OCI-LY1 (cell line): ENCODE measurements at regions not wholly inside any gene's neighbourhood (a gene's known extent, or its start where the extent isn't known, plus 50 kb on each side); places are given as distances from the start of the nearest gene placed in this dataset.
A peak's percentile ranks its signal among the peaks of the same experiment; 100 is the strongest.

ENCODE experiments used
- H2AFZ ChIP-seq: fragments of 200-600 bp; sonication (generic), shearing (Covaris generic); 2 replicates; pipeline ENCODE4 v1.6.0; 2014; ENCODE audit warnings: antibody characterized with exemption, mild to moderate bottlenecking, low read length
- H3F3A ChIP-seq: fragments of 200-600 bp; sonication (generic), shearing (Covaris generic); 2 replicates; pipeline ENCODE4 v1.6.0; 2014; ENCODE audit warnings: mild to moderate bottlenecking, antibody characterized with exemption, low read length, moderate library complexity; ENCODE audit not compliant: insufficient read depth
- H3K27ac ChIP-seq: fragments of 200-600 bp; sonication (generic); 2 replicates; pipeline ENCODE4 v1.5.1; 2014; ENCODE audit warnings: low read length, mixed run types, mild to moderate bottlenecking, low read depth; ENCODE audit not compliant: poor library complexity, severe bottlenecking
- H3K27me3 ChIP-seq: fragments of 200-600 bp; sonication (generic); 2 replicates; pipeline ENCODE4 v1.6.0; 2014; ENCODE audit warnings: antibody characterized with exemption, mild to moderate bottlenecking, low read length, moderate library complexity; ENCODE audit not compliant: insufficient read depth
- H3K36me3 ChIP-seq: fragments of 200-600 bp; sonication (generic); 2 replicates; pipeline ENCODE4 v1.6.1; 2014; ENCODE audit warnings: mild to moderate bottlenecking, antibody characterized with exemption, low read length, moderate library complexity, mixed read lengths; ENCODE audit not compliant: insufficient read depth
- H3K4me1 ChIP-seq: fragments of 200-600 bp; sonication (generic); 2 replicates; pipeline ENCODE4 v1.5.1; 2014; ENCODE audit warnings: mild to moderate bottlenecking, low read length, moderate library complexity; ENCODE audit not compliant: insufficient read depth, severe bottlenecking
- H3K4me2 ChIP-seq: fragments of 200-600 bp; sonication (generic), shearing (Covaris generic); 2 replicates; pipeline ENCODE4 v1.6.1; 2014; ENCODE audit warnings: low read length
- H3K4me3 ChIP-seq: fragments of 200-600 bp; sonication (generic); 2 replicates; pipeline ENCODE4 v1.5.1; 2014; ENCODE audit warnings: low read length, low read depth, mild to moderate bottlenecking, mixed read lengths; ENCODE audit not compliant: poor library complexity, severe bottlenecking
- H3K79me2 ChIP-seq: fragments of 200-600 bp; shearing (Covaris generic); 2 replicates; pipeline ENCODE4 v1.6.1; 2016; ENCODE audit warnings: mixed run types, low read length, mixed read lengths; ENCODE audit not compliant: insufficient read depth
- H3K9ac ChIP-seq: fragments of 200-600 bp; sonication (generic), shearing (Covaris generic); 2 replicates; pipeline ENCODE4 v1.6.1; 2014; ENCODE audit warnings: mild to moderate bottlenecking, low read length, mixed read lengths
- H3K9me2 ChIP-seq: fragments of 200-600 bp; sonication (generic), shearing (Covaris generic); 2 replicates; pipeline ENCODE4 v1.6.1; 2014; ENCODE audit warnings: low read depth, mild to moderate bottlenecking, low read length, mixed read lengths
- H3K9me3 ChIP-seq: fragments of 200-600 bp; shearing (Covaris generic); 2 replicates; pipeline ENCODE4 v1.6.1; 2014; ENCODE audit warnings: low read length, mixed read lengths
- H4K20me1 ChIP-seq: fragments of 200-600 bp; sonication (generic), shearing (Covaris generic); 2 replicates; pipeline ENCODE4 v1.6.0; 2016; ENCODE audit warnings: mild to moderate bottlenecking, low read length; ENCODE audit not compliant: insufficient read depth
- EZH2 ChIP-seq: fragments of 200-600 bp; sonication (generic), shearing (Covaris generic); IDR thresholded peaks from 2 replicates; pipeline ENCODE4 v1.8.0; 2017; ENCODE audit warnings: borderline replicate concordance, mixed run types, mild to moderate bottlenecking, antibody characterized with exemption, low read length, moderate library complexity, mixed read lengths
- TF ChIP-seq, protein P1 (sequence below): fragments of 200-600 bp; sonication (generic), shearing (Covaris generic); IDR thresholded peaks from 2 replicates; pipeline ENCODE4 v1.5.1; 2017; ENCODE audit warnings: mild to moderate bottlenecking, antibody characterized with exemption, low read length, moderate library complexity, mixed read lengths

GRCh38 chr4:44871133-44871532 is 144.8 kb upstream of the GNPDA2 start:
- no peaks in the 10 kb centered on the region for H3K79me2 ChIP-seq

DNA sequence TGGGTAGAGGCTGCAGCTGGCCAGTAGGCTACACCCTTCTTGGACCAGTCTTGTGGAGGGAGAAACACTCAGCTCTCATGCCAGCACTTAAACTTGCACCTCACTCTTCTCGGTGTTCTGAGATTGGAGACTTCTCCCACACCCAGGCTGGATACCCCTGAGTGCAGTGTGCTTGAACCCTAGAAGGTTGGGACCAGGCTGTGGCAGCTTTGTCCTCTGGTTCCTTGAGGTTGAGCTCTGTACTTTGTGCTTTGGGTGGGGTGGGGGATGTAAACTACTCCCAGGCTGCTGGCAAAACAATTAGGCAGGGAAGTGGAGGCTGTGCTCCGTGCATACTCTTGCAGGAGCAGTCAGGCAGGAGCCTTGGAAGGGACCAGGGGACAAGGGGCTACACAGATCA is 143.6 kb upstream of the GNPDA2 start:
- Histone ChIP-seq H3K4me3 (no peak overlapping the region), H3K27me3 (no peaks in the 10 kb centered on the region), H3K4me1 (no peaks in the 10 kb centered on the region), H3F3A (no peaks in the 10 kb centered on the region), H2AFZ (no peak overlapping the region), H3K9me3 (no peaks in the 10 kb centered on the region), H3K27ac (no peak overlapping the region), H3K79me2 (no peaks in the 10 kb centered on the region), H3K9ac (no peak overlapping the region), H3K36me3 (no peaks in the 10 kb centered on the region), H4K20me1 (no peaks in the 10 kb centered on the region), H3K9me2 (no peaks in the 10 kb centered on the region), H3K4me2 (no peak overlapping the region)
- TF ChIP-seq, protein P1, sequence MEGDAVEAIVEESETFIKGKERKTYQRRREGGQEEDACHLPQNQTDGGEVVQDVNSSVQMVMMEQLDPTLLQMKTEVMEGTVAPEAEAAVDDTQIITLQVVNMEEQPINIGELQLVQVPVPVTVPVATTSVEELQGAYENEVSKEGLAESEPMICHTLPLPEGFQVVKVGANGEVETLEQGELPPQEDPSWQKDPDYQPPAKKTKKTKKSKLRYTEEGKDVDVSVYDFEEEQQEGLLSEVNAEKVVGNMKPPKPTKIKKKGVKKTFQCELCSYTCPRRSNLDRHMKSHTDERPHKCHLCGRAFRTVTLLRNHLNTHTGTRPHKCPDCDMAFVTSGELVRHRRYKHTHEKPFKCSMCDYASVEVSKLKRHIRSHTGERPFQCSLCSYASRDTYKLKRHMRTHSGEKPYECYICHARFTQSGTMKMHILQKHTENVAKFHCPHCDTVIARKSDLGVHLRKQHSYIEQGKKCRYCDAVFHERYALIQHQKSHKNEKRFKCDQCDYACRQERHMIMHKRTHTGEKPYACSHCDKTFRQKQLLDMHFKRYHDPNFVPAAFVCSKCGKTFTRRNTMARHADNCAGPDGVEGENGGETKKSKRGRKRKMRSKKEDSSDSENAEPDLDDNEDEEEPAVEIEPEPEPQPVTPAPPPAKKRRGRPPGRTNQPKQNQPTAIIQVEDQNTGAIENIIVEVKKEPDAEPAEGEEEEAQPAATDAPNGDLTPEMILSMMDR: no peak
- TF ChIP-seq EZH2: no peak

More at GRCh38 chr4:44871133-44871532, 144.8 kb upstream of the GNPDA2 start:
- Histone ChIP-seq H3K27ac (no peak overlapping the region), H4K20me1 (no peaks in the 10 kb centered on the region), H3K4me1 (no peaks in the 10 kb centered on the region), H2AFZ (no peak overlapping the region), H3K36me3 (no peaks in the 10 kb centered on the region), H3K9me2 (no peaks in the 10 kb centered on the region), H3K27me3 (no peaks in the 10 kb centered on the region), H3K4me2 (no peak overlapping the region), H3K4me3 (no peak overlapping the region), H3F3A (no peaks in the 10 kb centered on the region), H3K9me3 (no peaks in the 10 kb centered on the region), H3K9ac (no peak overlapping the region)
- TF ChIP-seq, protein P1: no peak
- no peak for TF ChIP-seq EZH2

DNA sequence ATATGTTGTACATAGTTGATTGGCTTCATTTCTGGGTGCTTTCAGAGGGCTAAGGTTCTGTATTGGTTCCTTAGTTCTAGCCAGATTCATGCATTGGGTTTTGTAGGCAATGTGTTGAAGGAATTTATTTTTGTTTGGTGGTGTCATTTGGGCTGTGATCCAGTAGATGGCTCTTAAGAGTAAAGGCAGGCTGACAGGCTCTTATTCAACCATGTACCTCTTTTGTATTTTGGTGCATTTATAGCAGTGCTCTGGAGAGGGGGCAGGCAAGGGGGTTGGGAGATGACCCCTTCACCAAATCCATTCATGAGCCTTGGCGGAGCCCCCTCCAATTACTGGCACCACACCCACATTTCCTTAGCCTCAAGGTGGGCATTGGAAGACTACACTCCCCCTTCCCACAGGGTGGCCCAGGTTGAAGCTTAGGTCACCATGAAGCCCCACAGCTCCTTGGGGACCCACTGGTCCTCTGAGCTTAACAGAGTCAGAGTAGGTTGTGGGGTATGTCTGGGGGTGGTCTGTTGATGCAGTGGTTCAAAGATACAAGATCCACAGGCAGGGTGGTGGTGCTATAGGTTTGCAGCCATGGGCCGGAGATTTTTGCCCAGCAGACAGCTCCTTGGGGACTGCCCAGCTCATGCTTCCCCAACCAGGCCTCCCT is 143.0 kb upstream of the GNPDA2 start:
- Histone ChIP-seq H3F3A (no peaks in the 10 kb centered on the region), H3K9ac (no peak overlapping the region), H3K79me2 (no peaks in the 10 kb centered on the region), H4K20me1 (no peaks in the 10 kb centered on the region), H3K36me3 (no peaks in the 10 kb centered on the region), H3K9me2 (no peaks in the 10 kb centered on the region), H2AFZ (no peak overlapping the region), H3K9me3 (no peaks in the 10 kb centered on the region), H3K4me1 (no peaks in the 10 kb centered on the region), H3K27ac (no peak overlapping the region), H3K27me3 (no peaks in the 10 kb centered on the region), H3K4me3 (no peak overlapping the region), H3K4me2 (no peak overlapping the region)
- TF ChIP-seq, protein P1: peak; percentile 31; the same call in 1 of the 2 replicates
- no peak for TF ChIP-seq EZH2
